ENCODE measurements at regions not wholly inside any gene's neighbourhood (a gene's known extent, or its start where the extent isn't known, plus 50 kb on each side); places are given as distances from the start of the nearest gene placed in this dataset.

DNA sequence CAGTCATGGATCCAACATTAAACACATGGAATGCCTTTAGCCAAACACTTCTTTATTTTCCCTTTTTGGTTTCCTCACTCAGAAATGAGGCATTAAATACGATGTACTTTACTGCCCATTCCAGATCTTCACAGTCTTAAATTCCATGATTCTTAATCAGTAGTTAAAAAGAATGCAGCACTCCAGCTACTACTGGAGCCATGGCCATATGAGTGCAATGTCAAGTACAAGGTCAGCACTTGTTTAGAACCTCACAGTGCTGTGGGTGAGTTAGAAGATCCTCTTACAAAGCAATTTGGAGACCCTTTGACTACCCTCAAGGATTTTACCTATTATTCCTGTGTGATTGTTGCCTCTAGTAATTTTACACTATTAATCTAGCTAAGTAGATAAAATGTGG is 550.3 kb upstream of the LRRTM1 start:
- no peak for DNase-seq (ENCODE audit: low spot score)

- no peak for DNase-seq (ENCODE audit: low spot score)
These were observed 548.2 kb upstream of the LRRTM1 start for GRCh38 chr2:80852808-80853139.

- no peak for DNase-seq (ENCODE audit: low spot score)
These were observed 547.7 kb upstream of the LRRTM1 start for GRCh38 chr2:80852079-80852807.

DNA sequence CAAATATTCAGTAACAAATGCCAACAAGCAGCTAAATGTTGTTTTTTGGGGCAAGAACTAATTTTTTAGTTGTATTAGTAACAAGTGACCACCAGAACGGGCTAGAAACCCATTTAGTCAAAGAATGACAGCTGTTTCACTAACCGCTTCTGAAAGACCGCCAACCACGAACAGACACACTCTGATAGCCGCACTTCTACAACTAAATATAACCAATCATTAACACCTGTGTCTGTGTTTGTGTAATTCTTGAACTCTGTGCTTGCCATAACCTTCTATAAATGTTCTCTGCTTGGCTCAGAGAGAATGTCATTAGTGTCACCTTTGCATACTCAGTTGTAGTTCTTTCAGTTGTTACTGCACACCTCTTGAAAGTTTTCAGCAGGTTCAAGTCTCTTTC is 526.3 kb upstream of the LRRTM1 start:
- DNase-seq (ENCODE audit: low spot score), result no peak

GRCh38 chr2:80822999-80823398 is 518.4 kb upstream of the LRRTM1 start:
- DNase-seq (ENCODE audit: low spot score), result no peak

- DNase-seq (ENCODE audit: low spot score), result no peak
These were observed 510.7 kb upstream of the LRRTM1 start for GRCh38 chr2:80815259-80815658.

DNA sequence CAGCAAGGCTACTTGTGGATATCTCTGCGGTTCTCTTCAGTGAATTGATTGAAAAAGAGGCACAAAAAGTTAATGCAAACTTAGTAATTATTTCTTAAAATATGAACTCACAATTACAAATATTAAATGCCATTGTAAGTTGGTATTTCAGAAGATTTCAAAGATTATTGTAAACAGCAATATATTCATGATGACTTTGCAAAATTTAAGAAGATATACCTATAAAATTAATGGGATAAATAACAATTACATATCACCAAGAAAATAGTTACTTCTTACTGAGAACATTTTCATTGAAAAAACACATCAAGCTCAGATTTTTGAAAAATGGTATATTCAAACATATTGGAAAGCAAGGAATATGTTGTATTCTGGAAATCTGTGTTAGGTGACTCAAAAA is 482.0 kb upstream of the LRRTM1 start:
- DNase-seq (ENCODE audit: low spot score), result no peak

GRCh38 chr2:80778704-80779103 is 474.2 kb upstream of the LRRTM1 start:
- DNase-seq (ENCODE audit: low spot score), result no peak

DNA sequence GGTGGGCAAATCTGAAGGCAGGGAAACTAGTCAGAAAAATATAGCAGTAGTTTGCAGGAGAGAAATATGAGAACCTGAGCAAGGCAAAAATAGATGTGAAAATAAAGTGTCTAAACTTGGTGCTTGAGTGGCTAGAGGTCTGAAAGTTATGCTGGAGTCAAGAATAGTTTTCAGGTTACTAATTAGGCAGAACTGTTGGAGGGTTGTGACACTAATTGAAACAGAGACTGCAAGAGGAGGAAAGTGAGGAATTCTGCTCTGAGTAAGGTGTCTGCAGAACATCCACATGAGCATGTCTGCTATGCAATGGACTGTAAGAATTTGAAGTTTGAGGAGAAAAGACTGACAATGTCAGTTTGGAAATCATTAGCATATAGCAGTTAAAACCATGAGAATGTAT is 444.0 kb upstream of the LRRTM1 start:
- DNase-seq (ENCODE audit: low spot score), result no peak

DNA sequence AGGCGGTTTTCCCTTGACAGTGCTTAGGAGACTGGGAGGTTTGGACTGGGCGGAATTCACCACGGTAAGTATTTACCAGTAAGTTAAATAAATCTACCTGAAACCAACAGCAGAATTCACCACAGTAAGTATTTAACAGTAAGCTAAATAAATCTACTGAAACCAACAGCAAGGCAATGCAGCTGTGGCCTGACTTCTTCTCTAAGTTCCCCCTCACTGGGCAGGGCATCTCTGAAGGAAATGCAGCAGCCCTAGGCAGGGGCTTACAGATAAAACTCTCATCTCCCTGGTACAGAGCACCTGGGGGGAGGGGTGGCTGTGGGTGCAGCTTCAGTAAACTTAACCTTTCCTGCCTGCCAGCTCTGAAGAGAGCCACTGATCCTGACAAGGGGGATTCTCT is 432.5 kb upstream of the LRRTM1 start:
- no peak for DNase-seq (ENCODE audit: low spot score)

DNA sequence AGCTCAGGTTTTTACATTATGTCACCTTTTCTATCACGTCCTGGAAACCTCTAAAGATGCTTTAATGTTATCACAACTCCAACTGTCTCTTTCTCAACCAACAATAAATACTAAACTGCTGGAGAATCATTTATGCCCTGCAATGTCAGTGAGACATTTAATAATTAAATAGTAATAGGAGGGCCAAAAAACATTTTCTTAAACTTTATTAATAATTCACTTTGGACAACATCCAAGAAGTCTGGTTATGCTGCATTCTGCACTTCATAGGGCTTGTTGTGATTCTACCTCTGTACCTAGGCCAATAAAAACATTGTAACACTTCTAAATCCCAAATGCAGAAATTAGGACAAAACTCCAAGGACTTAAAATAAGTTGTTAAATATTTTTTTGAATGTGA is 420.4 kb upstream of the LRRTM1 start:
- no peak for DNase-seq (ENCODE audit: low spot score)

DNA sequence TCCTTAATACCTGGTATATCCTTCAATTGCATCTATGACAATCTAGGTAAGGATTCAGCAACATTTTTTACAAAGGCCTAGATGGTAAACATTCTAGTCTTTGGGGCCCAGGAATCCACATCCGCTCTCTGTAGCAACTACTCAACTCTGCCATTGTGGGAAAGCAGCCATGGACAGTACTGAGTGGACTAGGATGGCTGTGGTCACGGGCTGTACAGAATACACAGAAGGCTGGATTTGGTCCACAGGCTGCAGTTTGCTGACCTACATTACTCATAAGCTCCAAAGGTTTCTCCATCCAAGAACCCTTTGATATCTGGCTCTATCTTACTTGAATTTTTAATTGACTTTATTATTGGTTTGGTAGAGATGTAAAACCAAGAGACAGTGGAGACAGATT is 418.3 kb upstream of the LRRTM1 start:
- DNase-seq (ENCODE audit: low spot score), result no peak

GRCh38 chr2:80719607-80720006 is 415.1 kb upstream of the LRRTM1 start:
- no peak for DNase-seq (ENCODE audit: low spot score)

DNA sequence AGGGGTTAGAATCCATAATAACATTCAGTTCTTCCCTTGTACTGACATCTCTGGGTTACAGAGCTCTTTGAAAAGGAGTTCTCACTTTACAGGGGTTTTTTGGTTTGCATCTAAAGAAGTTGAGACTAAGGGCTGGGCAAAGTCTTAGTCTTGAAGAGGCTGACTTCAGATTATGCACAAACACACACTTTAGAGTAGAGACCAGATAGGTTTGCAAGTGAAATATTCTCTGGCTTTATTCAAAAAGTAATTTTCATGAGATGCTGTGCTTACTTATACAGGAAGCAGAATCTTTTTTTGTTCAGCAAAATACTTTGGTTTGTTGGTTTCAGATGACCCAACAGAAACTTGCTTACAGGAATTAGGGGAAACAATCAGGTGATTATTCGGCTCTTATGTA is 410.9 kb upstream of the LRRTM1 start:
- DNase-seq (ENCODE audit: low spot score), result no peak

- DNase-seq (ENCODE audit: low spot score), result no peak
These were observed 407.4 kb upstream of the LRRTM1 start for GRCh38 chr2:80711915-80712314.

DNA sequence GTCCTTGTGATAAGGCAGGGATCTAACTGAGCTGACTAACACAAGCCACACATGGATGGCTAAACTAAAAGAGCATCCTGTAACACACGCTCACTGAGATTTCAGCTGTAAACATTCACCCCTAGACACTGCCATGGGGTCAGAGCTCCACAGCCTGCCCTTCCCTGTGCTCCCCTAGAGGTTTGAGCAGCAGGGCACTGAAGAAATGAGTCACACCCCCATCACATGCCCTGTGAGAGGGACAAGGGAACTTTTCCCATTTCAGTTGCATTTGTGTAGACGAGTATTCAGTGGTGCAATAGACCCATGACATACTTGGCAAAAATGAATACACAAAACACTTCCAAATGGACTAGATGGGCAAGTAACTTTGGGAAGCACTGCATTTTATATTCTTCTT is 402.4 kb upstream of the LRRTM1 start:
- no peak for DNase-seq (ENCODE audit: low spot score)

DNA sequence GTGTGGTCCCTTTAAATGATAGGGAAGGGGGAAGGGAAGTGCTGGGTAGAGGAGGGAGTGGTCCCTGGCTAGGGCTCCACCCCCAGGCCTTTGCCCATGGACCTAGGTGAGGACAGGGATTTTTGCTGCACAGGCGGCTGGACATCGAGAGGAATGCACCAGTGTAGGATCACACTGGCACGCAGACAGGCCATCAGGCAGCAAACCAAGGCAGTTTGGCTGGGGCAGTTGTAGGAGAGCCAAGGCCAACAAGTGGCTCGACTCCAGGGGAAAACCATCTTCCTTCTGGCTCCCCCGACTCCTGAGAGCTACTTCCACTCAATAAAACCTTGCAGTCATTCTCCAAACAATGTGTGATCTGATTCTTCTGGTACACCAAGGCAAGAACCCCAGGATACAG is 402.0 kb upstream of the LRRTM1 start:
- DNase-seq (ENCODE audit: low spot score), result no peak

DNA sequence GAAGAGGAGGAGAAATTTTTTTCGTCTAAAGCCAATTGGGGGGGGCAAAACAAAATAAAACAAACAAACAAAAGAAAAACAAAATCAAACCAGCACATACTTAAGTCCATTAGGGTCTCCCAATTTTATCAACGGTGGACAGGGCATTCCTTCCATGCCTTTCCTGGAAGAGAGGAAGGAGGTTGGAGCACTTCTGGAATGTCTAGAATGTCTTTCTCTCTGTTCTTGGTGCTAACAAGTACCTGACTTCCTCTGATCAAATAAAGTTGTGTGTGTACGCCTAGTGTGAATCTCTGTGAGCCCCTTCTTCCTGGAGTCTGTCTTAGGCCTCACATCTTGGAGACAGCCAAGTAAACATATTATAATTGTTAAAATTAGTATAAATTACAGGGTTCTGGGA is 399.0 kb upstream of the LRRTM1 start:
- no peak for DNase-seq (ENCODE audit: low spot score)

- no peak for DNase-seq (ENCODE audit: low spot score)
These were observed 396.4 kb upstream of the LRRTM1 start for GRCh38 chr2:80700961-80701360.

Data from kidney capillary endothelial cell (primary cell).